B cell (primary cell): ENCODE measurements at regions not wholly inside any gene's neighbourhood (a gene's known extent, or its start where the extent isn't known, plus 50 kb on each side); places are given as distances from the start of the nearest gene placed in this dataset.
"Not testable (repeated sequence)": the region's sequence is repeated elsewhere in the genome, so short reads cannot be mapped to it uniquely, and the experiment has no call there.

Experiments used
- EZH2 ChIP-seq: IDR thresholded peaks from 2 replicates; pipeline ENCODE4 v1.6.1; 2012; ENCODE audit warnings: borderline replicate concordance, low read depth, mild to moderate bottlenecking, moderate library complexity, low read length; ENCODE audit not compliant: insufficient read depth, poor library complexity, severe bottlenecking
- TF ChIP-seq, protein P1 (sequence below): fragments of 200-600 bp; IDR thresholded peaks from one replicate; pipeline ENCODE4 v1.8.0; 2022; ENCODE audit warnings: antibody characterized with exemption, mild to moderate bottlenecking

DNA sequence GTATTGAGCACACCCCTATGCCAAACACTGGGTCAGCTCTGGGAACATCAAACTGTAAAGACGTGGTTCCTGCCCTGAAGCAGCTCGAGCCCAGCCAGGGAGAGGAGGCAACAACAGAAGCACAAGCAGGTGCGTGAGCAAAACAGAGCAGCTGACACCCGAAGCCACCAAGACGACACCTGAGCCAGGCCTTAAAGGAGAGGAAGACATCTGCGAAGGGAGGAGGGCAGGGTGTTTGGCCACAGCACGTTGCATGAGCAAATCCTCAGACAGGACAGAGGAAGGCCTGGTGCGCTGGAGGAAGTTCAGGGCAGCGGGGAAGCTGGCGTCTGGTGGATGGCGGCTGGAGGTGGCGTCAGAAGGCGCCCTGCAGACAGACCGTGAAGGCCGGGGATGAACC, 172.0 kb downstream of the KLRB1 start:
- TF ChIP-seq, protein P1, sequence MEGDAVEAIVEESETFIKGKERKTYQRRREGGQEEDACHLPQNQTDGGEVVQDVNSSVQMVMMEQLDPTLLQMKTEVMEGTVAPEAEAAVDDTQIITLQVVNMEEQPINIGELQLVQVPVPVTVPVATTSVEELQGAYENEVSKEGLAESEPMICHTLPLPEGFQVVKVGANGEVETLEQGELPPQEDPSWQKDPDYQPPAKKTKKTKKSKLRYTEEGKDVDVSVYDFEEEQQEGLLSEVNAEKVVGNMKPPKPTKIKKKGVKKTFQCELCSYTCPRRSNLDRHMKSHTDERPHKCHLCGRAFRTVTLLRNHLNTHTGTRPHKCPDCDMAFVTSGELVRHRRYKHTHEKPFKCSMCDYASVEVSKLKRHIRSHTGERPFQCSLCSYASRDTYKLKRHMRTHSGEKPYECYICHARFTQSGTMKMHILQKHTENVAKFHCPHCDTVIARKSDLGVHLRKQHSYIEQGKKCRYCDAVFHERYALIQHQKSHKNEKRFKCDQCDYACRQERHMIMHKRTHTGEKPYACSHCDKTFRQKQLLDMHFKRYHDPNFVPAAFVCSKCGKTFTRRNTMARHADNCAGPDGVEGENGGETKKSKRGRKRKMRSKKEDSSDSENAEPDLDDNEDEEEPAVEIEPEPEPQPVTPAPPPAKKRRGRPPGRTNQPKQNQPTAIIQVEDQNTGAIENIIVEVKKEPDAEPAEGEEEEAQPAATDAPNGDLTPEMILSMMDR, result not testable (repeated sequence)
- TF ChIP-seq EZH2, result not testable (repeated sequence)
